Progenitor cell of endocrine pancreas (in vitro differentiated cells): ENCODE measurements at regions not wholly inside any gene's neighbourhood (a gene's known extent, or its start where the extent isn't known, plus 50 kb on each side); places are given as distances from the start of the nearest gene placed in this dataset.
"Not testable (repeated sequence)": the region's sequence is repeated elsewhere in the genome, so short reads cannot be mapped to it uniquely, and the experiment has no call there.

Source experiments
- DNase-seq: peaks from one replicate; pipeline ENCODE4 v3.0.0; 2021; ENCODE audit warnings: low spot score; ENCODE audit not compliant: unreplicated experiment
- H3K27ac Mint-ChIP-seq: 2 replicates; pipeline ENCODE4 v1.8.0; 2021; ENCODE audit warnings: mild to moderate bottlenecking, moderate library complexity, mixed read lengths
- H3K27me3 Mint-ChIP-seq: 2 replicates; pipeline ENCODE4 v1.8.0; 2021; ENCODE audit warnings: mixed read lengths
- H3K36me3 Mint-ChIP-seq: 2 replicates; pipeline ENCODE4 v1.8.0; 2022; ENCODE audit warnings: mixed read lengths; ENCODE audit not compliant: insufficient read depth
- H3K4me1 Mint-ChIP-seq: 2 replicates; pipeline ENCODE4 v1.8.0; 2021; ENCODE audit warnings: low read depth, mixed read lengths
- H3K4me3 Mint-ChIP-seq: 2 replicates; pipeline ENCODE4 v1.8.0; 2021; ENCODE audit warnings: low read depth, mild to moderate bottlenecking, moderate library complexity, mixed read lengths
- H3K9me3 Mint-ChIP-seq: 2 replicates; pipeline ENCODE4 v1.8.0; 2021; ENCODE audit warnings: low read depth, mixed read lengths
- TF ChIP-seq, protein P1 (sequence below): fragments of 200-600 bp; sonication (generic); IDR thresholded peaks from one replicate; pipeline ENCODE4 v1.5.0; 2021; ENCODE audit warnings: antibody characterized with exemption, mild to moderate bottlenecking; ENCODE audit not compliant: unreplicated experiment

DNA sequence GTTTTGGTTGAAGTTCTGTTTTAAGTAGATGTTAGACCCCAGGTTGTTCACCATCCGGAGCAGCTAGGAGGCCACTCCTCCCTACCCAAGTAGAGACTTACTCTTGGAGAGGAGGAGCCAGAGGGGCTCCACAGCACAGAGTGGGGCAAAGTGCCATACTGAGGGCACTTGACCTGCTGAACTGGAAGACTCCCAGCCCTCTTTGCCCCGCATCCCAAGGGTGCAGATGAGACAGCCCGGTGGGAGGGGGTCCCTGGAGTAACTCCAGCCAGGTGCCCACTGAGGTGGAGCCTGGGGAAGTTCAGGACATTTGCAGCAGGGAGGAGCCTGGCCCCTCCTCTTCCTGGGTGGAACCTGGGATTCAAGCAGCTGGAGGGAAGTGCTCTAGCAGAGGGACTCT, 102.1 kb upstream of the GPR6 start:
- H3K4me3 Mint-ChIP-seq: no peak overlapping the region
- no peaks in the 10 kb centered on the region for H3K36me3 Mint-ChIP-seq
- TF ChIP-seq, protein P1, sequence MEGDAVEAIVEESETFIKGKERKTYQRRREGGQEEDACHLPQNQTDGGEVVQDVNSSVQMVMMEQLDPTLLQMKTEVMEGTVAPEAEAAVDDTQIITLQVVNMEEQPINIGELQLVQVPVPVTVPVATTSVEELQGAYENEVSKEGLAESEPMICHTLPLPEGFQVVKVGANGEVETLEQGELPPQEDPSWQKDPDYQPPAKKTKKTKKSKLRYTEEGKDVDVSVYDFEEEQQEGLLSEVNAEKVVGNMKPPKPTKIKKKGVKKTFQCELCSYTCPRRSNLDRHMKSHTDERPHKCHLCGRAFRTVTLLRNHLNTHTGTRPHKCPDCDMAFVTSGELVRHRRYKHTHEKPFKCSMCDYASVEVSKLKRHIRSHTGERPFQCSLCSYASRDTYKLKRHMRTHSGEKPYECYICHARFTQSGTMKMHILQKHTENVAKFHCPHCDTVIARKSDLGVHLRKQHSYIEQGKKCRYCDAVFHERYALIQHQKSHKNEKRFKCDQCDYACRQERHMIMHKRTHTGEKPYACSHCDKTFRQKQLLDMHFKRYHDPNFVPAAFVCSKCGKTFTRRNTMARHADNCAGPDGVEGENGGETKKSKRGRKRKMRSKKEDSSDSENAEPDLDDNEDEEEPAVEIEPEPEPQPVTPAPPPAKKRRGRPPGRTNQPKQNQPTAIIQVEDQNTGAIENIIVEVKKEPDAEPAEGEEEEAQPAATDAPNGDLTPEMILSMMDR: no peak
- H3K9me3 Mint-ChIP-seq: peaks cover 5% of the 10 kb centered on the region
- peaks cover 15% of the 10 kb centered on the region for H3K4me1 Mint-ChIP-seq
- no peak overlapping the region for H3K27ac Mint-ChIP-seq
- no peak for DNase-seq
- H3K27me3 Mint-ChIP-seq: no peaks in the 10 kb centered on the region

DNA sequence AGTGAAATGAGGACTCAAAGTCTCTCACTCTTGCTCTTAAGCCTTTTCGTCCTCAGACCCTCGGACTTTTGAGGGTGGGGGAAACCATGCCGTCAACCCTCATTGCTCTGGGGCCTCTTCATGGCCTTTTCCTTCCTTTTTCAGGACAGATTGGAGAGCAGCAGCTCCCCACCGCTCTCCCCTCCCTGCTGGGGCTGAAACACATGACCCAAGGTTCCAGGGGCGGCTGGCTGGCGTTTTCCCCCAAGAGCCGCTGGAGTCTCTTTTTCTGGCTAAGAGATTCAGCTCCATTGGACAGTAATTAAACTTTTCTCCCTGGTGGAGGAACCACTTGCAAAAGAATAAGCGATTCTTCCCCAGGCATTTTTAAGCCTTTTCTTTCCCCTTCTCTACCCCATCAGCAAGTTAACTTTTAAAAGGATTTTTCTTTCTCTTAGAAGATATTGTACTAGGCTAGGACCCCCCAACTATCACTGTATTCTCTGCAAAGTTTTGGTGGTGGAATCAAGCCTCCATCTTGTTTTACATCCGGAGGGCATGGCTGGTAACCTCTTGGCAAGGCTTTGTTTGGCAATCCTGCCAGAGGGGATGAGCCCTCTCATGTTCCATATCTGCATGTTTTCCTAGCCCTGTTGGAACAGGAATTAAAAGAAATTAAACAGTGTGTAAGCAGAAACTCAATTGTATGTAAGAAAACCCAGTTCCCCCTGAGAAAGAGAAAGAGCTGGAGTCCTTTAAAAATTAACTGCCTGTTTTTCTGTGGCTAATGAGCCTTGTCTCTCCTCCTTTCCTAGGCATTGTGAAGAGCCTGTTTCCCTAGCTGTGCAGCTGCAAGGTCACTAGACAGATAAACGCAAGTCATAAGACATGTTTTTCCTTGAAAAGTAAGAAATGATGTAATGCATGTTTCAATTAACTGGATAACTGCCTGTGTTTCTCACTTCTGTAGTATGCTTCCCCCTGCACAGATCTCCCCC, 100.8 kb upstream of the GPR6 start:
- peaks cover 9% of the 10 kb centered on the region for H3K9me3 Mint-ChIP-seq
- H3K27me3 Mint-ChIP-seq: no peaks in the 10 kb centered on the region
- peaks cover 14% of the 10 kb centered on the region for H3K4me1 Mint-ChIP-seq
- H3K27ac Mint-ChIP-seq: no peak overlapping the region
- TF ChIP-seq, protein P1: no peak
- no peaks in the 10 kb centered on the region for H3K36me3 Mint-ChIP-seq
- no peak for DNase-seq
- no peak overlapping the region for H3K4me3 Mint-ChIP-seq

DNA sequence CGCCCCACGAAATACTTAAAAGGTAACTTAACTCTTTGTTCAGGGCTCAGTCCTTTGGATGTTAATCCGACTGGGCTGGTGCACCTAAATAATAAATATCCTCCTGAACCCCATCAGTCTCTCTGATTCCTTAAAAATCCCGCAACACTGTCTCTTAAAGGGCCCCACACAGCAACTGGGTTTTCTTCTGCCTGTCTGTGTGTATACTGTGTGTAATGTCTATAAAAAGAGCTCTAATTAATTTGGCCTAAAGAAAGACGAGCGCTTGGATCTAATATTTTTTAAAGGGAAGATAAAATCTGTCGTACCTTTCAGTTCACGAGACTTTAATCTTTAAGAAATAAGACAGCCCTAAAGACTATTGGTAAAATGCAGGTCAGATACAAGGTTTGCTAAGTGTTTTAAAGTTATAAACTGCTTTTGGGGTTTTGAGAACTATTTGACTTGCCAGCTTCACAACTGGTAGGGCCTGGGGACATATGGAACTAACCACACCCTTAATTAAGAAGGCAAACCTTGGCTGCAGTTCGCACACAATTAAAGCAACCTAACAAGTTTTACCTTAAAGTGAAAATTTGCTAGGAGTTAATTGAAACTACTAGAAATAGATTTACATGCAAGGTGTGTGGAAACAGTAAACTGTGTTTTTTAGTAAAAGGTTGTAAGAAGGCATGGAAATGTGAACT, 100.0 kb upstream of the GPR6 start:
- not testable (repeated sequence) for H3K27ac Mint-ChIP-seq, DNase-seq, H3K9me3 Mint-ChIP-seq, H3K4me3 Mint-ChIP-seq, H3K27me3 Mint-ChIP-seq, H3K36me3 Mint-ChIP-seq
- H3K4me1 Mint-ChIP-seq: peaks cover 14% of the 10 kb centered on the region

DNA sequence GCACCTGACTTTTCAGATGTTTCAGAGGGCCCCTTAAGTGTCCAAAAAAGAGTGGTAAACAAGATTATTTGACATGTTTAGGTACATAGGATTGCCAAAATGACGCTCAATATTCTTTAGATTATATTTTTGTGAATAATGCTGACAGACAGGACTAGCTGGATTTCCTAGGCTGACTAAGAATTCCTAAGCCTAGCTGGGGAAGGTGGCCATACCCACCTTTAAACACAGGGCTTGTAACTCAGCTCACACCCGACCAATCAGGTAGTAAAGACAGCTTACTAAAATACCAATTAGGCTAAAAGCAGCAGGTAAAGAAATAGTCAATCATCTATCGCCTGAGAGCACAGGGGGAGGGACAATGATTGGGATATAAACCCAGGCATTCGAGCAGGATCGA, 99.0 kb upstream of the GPR6 start:
- not testable (repeated sequence) for H3K27ac Mint-ChIP-seq, H3K9me3 Mint-ChIP-seq, DNase-seq, H3K4me3 Mint-ChIP-seq, H3K36me3 Mint-ChIP-seq, H3K27me3 Mint-ChIP-seq
- H3K4me1 Mint-ChIP-seq: peaks cover 14% of the 10 kb centered on the region

DNA sequence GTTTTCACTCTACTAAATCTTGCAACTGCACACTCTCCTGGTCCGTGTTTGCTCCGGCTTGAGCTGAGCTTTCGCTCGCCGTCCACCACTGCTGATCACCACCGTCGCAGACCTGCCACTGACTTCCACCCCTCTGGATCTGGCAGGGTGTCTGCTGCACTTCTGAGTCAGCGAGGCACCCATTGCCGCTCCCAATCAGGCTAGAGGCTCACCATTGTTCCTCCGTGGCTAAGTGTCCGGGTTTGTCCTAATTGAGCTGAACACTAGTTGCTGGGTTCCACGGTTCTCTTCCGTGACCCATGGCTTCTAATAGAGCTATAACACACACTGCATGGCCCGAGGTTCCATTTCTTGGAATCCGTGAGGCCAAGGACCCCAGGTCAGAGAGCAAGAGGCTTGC, 98.6 kb upstream of the GPR6 start:
- Mint-ChIP-seq H3K4me1 (peaks cover 14% of the 10 kb centered on the region), H3K27ac (no peak overlapping the region), H3K27me3 (no peaks in the 10 kb centered on the region), H3K9me3 (peaks cover 9% of the 10 kb centered on the region), H3K36me3 (no peaks in the 10 kb centered on the region), H3K4me3 (no peak overlapping the region)
- no peak for DNase-seq
- TF ChIP-seq, protein P1: no peak

DNA sequence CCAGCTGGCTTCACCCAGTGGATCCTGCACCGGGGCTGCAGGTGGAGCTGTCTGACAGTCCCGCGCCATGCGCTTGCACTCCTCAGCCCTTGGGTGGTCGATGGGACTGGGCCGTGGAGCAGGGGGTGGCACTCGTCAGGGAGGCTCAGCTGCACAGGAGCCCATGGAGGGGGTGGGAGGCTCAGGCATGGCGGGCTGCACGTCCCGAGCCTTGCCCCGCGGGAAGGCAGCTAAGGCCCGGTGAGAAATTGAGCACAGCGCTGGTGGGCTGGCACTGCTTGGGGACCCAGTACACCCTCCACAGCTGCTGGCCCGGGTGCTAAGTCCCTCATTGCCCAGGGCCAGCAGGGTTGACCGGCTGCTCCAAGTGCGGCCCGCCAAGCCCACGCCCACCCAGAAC, 97.0 kb upstream of the GPR6 start:
- H3K9me3 Mint-ChIP-seq, H3K27me3 Mint-ChIP-seq, DNase-seq, H3K36me3 Mint-ChIP-seq, H3K4me3 Mint-ChIP-seq, H3K27ac Mint-ChIP-seq: not testable (repeated sequence)
- peaks cover 14% of the 10 kb centered on the region for H3K4me1 Mint-ChIP-seq

DNA sequence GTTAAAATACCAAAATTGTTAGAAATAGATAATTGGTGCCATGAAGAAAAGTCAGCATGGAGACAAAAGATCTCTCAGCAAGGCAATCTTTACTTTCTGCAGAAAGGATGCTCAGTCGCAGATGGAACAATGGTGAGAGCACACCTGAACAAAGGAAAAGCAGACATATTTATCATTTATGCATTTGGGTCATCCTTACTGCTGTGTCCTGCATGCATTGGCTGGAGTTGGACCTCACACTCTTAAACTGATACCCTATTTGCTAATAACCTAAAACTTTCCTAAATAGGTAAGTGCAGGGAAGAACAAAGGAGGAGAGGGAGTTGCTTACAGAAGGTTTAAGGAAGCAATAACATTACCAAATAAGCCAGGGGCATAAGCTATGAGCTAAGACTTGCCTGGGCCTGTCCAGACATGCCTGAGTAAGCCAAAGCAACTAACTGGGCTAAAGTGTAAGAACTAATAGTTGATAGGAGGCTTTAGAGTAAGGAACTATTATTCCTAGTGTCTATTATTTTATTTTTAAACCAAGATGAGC, 96.1 kb upstream of the GPR6 start:
- H3K27me3 Mint-ChIP-seq, H3K4me3 Mint-ChIP-seq, DNase-seq, H3K9me3 Mint-ChIP-seq, H3K36me3 Mint-ChIP-seq, H3K27ac Mint-ChIP-seq: not testable (repeated sequence)
- peaks cover 14% of the 10 kb centered on the region for H3K4me1 Mint-ChIP-seq
